Liver (tissue), 8 donors: ENCODE measurements at regions not wholly inside any gene's neighbourhood (a gene's known extent, or its start where the extent isn't known, plus 50 kb on each side); places are given as distances from the start of the nearest gene placed in this dataset.

Experiments used
- DNase-seq: peaks from one replicate; pipeline ENCODE4 v3.0.0-alpha.2; 2017; ENCODE audit warnings: low spot score
- H3K27ac ChIP-seq, 2 donors: one replicate each; pipeline ENCODE4 v1.7.0; 2013; ENCODE audit warnings: inconsistent platforms in 2 of 2, low read length in 2 of 2, control low read depth in 1 of 2, low read depth in 1 of 2, mild to moderate bottlenecking in 1 of 2
- H3K27me3 ChIP-seq, 4 donors: one replicate each; pipeline versions ENCODE4 v1.6.1 to v1.7.0; 2013; ENCODE audit warnings: low read length in 3 of 4, inconsistent platforms in 1 of 4, mild to moderate bottlenecking in 1 of 4, moderate library complexity in 1 of 4; ENCODE audit not compliant: control insufficient read depth in 4 of 4, insufficient read depth in 4 of 4
- H3K36me3 ChIP-seq, 4 donors: one replicate each; pipeline versions ENCODE4 v1.6.1 to v1.7.0; 2013; ENCODE audit warnings: low read length in 3 of 4, mild to moderate bottlenecking in 3 of 4, low read depth in 1 of 4, moderate library complexity in 1 of 4; ENCODE audit not compliant: control insufficient read depth in 4 of 4, insufficient read depth in 3 of 4
- H3K4me1 ChIP-seq, 4 donors: one replicate each; pipeline versions ENCODE4 v1.6.1 to v1.7.0; 2013; ENCODE audit warnings: low read length in 3 of 4, mild to moderate bottlenecking in 3 of 4, moderate library complexity in 1 of 4; ENCODE audit not compliant: control insufficient read depth in 4 of 4, insufficient read depth in 4 of 4
- H3K4me3 ChIP-seq, 3 donors: one replicate each; pipeline versions ENCODE4 v1.6.1 to v1.7.0; 2013; ENCODE audit warnings: low read length in 3 of 3, control low read depth in 1 of 3, low read depth in 1 of 3, mild to moderate bottlenecking in 1 of 3
- H3K9ac ChIP-seq, 2 donors: one replicate each; pipeline ENCODE4 v1.7.0; 2013; ENCODE audit warnings: low read length in 2 of 2, mild to moderate bottlenecking in 2 of 2, moderate library complexity in 2 of 2, control low read depth in 1 of 2, low read depth in 1 of 2
- H3K9me3 ChIP-seq, 4 donors: one replicate each; pipeline versions ENCODE4 v1.6.1 to v1.7.0; 2013; ENCODE audit warnings: low read length in 3 of 4; ENCODE audit not compliant: control insufficient read depth in 4 of 4
- ATF3 ChIP-seq: IDR thresholded peaks from 2 replicates; pipeline ENCODE4 v1.6.1; 2016; ENCODE audit warnings: antibody characterized with exemption
- CTCF ChIP-seq: fragments of 150-350 bp; IDR thresholded peaks from 2 replicates; pipeline ENCODE4 v1.5.1; 2017; ENCODE audit warnings: improper control_type of control experiment, low read depth, low read length; ENCODE audit not compliant: missing input control
- EGR1 ChIP-seq, 2 donors: IDR thresholded peaks; 2 replicates each; pipeline ENCODE4 v1.6.1; 2016 to 2018; ENCODE audit warnings: antibody characterized with exemption in 2 of 2, low read depth in 2 of 2
- FOXA1 ChIP-seq: IDR thresholded peaks from 2 replicates; pipeline ENCODE4 v1.6.1; 2016; ENCODE audit warnings: antibody characterized with exemption
- FOXA2 ChIP-seq: IDR thresholded peaks from 2 replicates; pipeline ENCODE4 v1.6.1; 2016; ENCODE audit warnings: antibody characterized with exemption
- GABPA ChIP-seq, 2 donors: IDR thresholded peaks in 1 of 2; conservative IDR thresholded peaks in 1 of 2; 2 replicates each; pipeline ENCODE4 v1.6.1; 2016; ENCODE audit warnings: antibody characterized with exemption in 2 of 2, mild to moderate bottlenecking in 1 of 2, moderate library complexity in 1 of 2
- HNF4A ChIP-seq, 2 donors: conservative IDR thresholded peaks; 2 replicates each; pipeline ENCODE4 v1.6.1; 2016; ENCODE audit warnings: antibody characterized with exemption in 2 of 2, mild to moderate bottlenecking in 2 of 2
- HNF4G ChIP-seq: IDR thresholded peaks from 2 replicates; pipeline ENCODE4 v1.6.1; 2016; ENCODE audit warnings: antibody characterized with exemption
- JUND ChIP-seq, 2 donors: IDR thresholded peaks; 2 replicates each; pipeline ENCODE4 v1.6.1; 2016; ENCODE audit warnings: antibody characterized with exemption in 2 of 2
- MAX ChIP-seq: IDR thresholded peaks from 2 replicates; pipeline ENCODE4 v1.6.1; 2016; ENCODE audit warnings: antibody characterized with exemption
- NR2F2 ChIP-seq: IDR thresholded peaks from 2 replicates; pipeline ENCODE4 v1.6.1; 2016; ENCODE audit warnings: antibody characterized with exemption
- RAD21 ChIP-seq, 2 donors: IDR thresholded peaks; 2 replicates each; pipeline ENCODE4 v1.6.1; 2016; ENCODE audit warnings: antibody characterized with exemption in 2 of 2, mild to moderate bottlenecking in 2 of 2
- REST ChIP-seq: IDR thresholded peaks from 2 replicates; pipeline ENCODE4 v1.6.1; 2016; ENCODE audit warnings: antibody characterized with exemption, mild to moderate bottlenecking
- RXRA ChIP-seq, 2 donors: IDR thresholded peaks; 2 replicates each; pipeline ENCODE4 v1.6.1; 2017 to 2018; ENCODE audit warnings: antibody characterized with exemption in 2 of 2, mild to moderate bottlenecking in 1 of 2
- SP1 ChIP-seq: IDR thresholded peaks from 2 replicates; pipeline ENCODE4 v1.6.1; 2018; ENCODE audit warnings: antibody characterized with exemption, mild to moderate bottlenecking
- TAF1 ChIP-seq: conservative IDR thresholded peaks from 2 replicates; pipeline ENCODE4 v1.6.1; 2016; ENCODE audit warnings: antibody characterized with exemption, mild to moderate bottlenecking
- YY1 ChIP-seq: IDR thresholded peaks from 2 replicates; pipeline ENCODE4 v1.6.1; 2016; ENCODE audit warnings: antibody characterized with exemption, mild to moderate bottlenecking
- ZBTB33 ChIP-seq: IDR thresholded peaks from 2 replicates; pipeline ENCODE4 v1.6.1; 2016; ENCODE audit warnings: antibody characterized with exemption
- WGBS: extraction: QIAGEN DNeasy Blood & Tissue Kit; methylation state at CpG from one replicate; pipeline ENCODE4 v1.1.7; 2013; 5-methylcytosine and 5-hydroxymethylcytosine counted together
- donor health status: healthy.
- donor health status: healthy.
- donor health status: healthy.
- donor health status: healthy.
- donor health status: healthy.

GRCh38 chr3:148466143-148466542 is 231.6 kb upstream of the AGTR1 start:
- Histone ChIP-seq H3K27me3 (no peaks in the 10 kb centered on the region), H3K36me3 (no peaks in the 10 kb centered on the region), H3K27ac (no peak overlapping the region), H3K9ac (no peak overlapping the region), H3K4me1 (peaks cover 0 to 2% (median under 1%) of the 10 kb centered on the region in 4 donors), H3K9me3 (no peaks in the 10 kb centered on the region), H3K4me3 (no peak overlapping the region)
- no peak for DNase-seq
- WGBS = 77% methylated on average over 2 of the region's 2 CpGs
- TF ChIP-seq NR2F2 (no peak), MAX (no peak), GABPA (IDR thresholded peaks at IDR 0.05 in 1 of 2, conservative IDR thresholded peaks at IDR 0.05 in 1 of 2) (no peak), YY1 (no peak), EGR1 (IDR thresholded peaks at IDR 0.05; ENCODE audit: low read depth in 2 of 2) (no peak), ZBTB33 (no peak), TAF1 (no peak), FOXA2 (no peak), RAD21 (IDR thresholded peaks at IDR 0.05) (no peak), FOXA1 (no peak), RXRA (IDR thresholded peaks at IDR 0.05) (no peak), ATF3 (no peak), CTCF (no peak), REST (no peak), HNF4A (conservative IDR thresholded peaks at IDR 0.05) (no peak), SP1 (no peak), JUND (IDR thresholded peaks at IDR 0.05) (no peak), HNF4G (no peak)
